Common myeloid progenitor, CD34-positive (primary cell): ENCODE measurements at regions not wholly inside any gene's neighbourhood (a gene's known extent, or its start where the extent isn't known, plus 50 kb on each side); places are given as distances from the start of the nearest gene placed in this dataset.

Source experiments
- CTCF ChIA-PET: fragments of 350-600 bp; sonication (Branson Sonifier 250); formaldehyde crosslinking; loops from one replicate; lab custom pipeline; 2021; ENCODE audit warnings: antibody characterized with exemption; lab: Charles Lee
- POLR2A ChIA-PET: fragments of 350-600 bp; sonication (Branson Sonifier 250); formaldehyde crosslinking; loops from one replicate; lab custom pipeline; 2021; ENCODE audit warnings: antibody characterized with exemption; lab: Charles Lee
- DNase-seq, 3 donors: peaks; one replicate each; pipeline versions ENCODE4 v3.0.0 to v3.0.0-alpha.2; 2013
- H3K27ac ChIP-seq, 2 experiments: 1 replicate in 1 of 2; 2 replicates in 1 of 2; pipeline ENCODE4 v1.7.0; 2013; ENCODE audit warnings: inconsistent platforms in 2 of 2, low read length in 2 of 2, mild to moderate bottlenecking in 2 of 2, low read depth in 1 of 2, moderate library complexity in 1 of 2; ENCODE audit not compliant: severe bottlenecking in 2 of 2, insufficient read depth in 1 of 2, poor library complexity in 1 of 2
- H3K27me3 ChIP-seq, 5 experiments: replicated peaks in 2 of 5; 1 replicate in 3 of 5; 2 replicates in 2 of 5; pipeline versions ENCODE4 v1.6.1 to v1.7.0; 2013; ENCODE audit warnings: low read length in 4 of 5, mild to moderate bottlenecking in 2 of 5, moderate library complexity in 2 of 5, inconsistent platforms in 1 of 5; ENCODE audit not compliant: insufficient read depth in 5 of 5, control insufficient read depth in 4 of 5
- H3K36me3 ChIP-seq, 4 experiments: 1 replicate in 2 of 4; 2 replicates in 2 of 4; pipeline versions ENCODE4 v1.6.1 to v1.7.0; 2013; ENCODE audit warnings: low read length in 3 of 4, control low read depth in 1 of 4, mild to moderate bottlenecking in 1 of 4; ENCODE audit not compliant: control insufficient read depth in 4 of 4, insufficient read depth in 4 of 4
- H3K4me1 ChIP-seq, 4 experiments: 1 replicate in 3 of 4; 2 replicates in 1 of 4; pipeline versions ENCODE4 v1.6.1 to v1.7.1; 2013; ENCODE audit warnings: low read length in 3 of 4, mild to moderate bottlenecking in 3 of 4, control low read depth in 1 of 4, inconsistent platforms in 1 of 4, moderate library complexity in 1 of 4; ENCODE audit not compliant: control insufficient read depth in 4 of 4, insufficient read depth in 4 of 4; ENCODE audit errors: control extremely low read depth in 1 of 4
- H3K4me3 ChIP-seq, 7 experiments: 1 replicate in 4 of 7; 2 replicates in 3 of 7; pipeline versions ENCODE4 v1.5.1 to v1.7.0; 2013; ENCODE audit warnings: mild to moderate bottlenecking in 7 of 7, low read length in 6 of 7, moderate library complexity in 6 of 7, inconsistent platforms in 2 of 7, low read depth in 2 of 7, control low read depth in 1 of 7; ENCODE audit not compliant: insufficient read depth in 4 of 7, control insufficient read depth in 1 of 7; ENCODE audit errors: extremely low read depth in 1 of 7
- H3K9me3 ChIP-seq, 5 experiments: 1 replicate in 4 of 5; 2 replicates in 1 of 5; pipeline versions ENCODE4 v1.6.1 to v1.7.1; 2013; ENCODE audit warnings: low read length in 4 of 5, mild to moderate bottlenecking in 2 of 5, inconsistent platforms in 1 of 5, low read depth in 1 of 5, moderate library complexity in 1 of 5; ENCODE audit not compliant: control insufficient read depth in 4 of 5, insufficient read depth in 2 of 5; ENCODE audit errors: control extremely low read depth in 1 of 5
- WGBS: methylation state at CpG from one replicate; pipeline ENCODE4 v1.1.5; 2013; ENCODE audit not compliant: insufficient coverage; 5-methylcytosine and 5-hydroxymethylcytosine counted together

DNA sequence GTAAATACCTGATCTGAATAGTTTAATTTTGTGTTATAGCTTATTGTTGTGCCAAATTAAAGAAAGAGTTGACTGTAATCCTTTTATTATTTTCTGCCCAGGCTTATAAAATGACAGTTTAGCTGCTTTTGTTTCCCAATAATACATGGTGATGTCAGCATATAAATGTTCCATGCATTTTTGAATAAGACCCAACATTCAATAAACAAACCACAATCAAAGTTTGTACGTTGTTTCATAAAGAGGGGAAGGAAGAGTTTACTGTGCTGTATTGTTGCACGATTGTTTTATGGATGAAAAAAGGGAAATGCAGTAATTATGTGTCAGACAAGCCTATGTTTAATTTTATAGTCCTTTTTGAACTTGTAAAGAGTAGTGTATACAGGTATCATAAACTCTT lies 177.2 kb upstream of the SCN7A start:
- Histone ChIP-seq H3K27ac (no peak overlapping the region), H3K36me3 (no peaks in the 10 kb centered on the region), H3K27me3 (no peaks in the 10 kb centered on the region), H3K4me1 (no peaks in the 10 kb centered on the region), H3K4me3 (no peak overlapping the region), H3K9me3 (no peaks in the 10 kb centered on the region)
- POLR2A ChIA-PET, result no interaction called here
- CTCF ChIA-PET, result no interaction called here
- no peak for DNase-seq
- WGBS, result no CpG with 5 or more reads among the region's 2 CpGs

- Histone ChIP-seq H3K9me3 (no peaks in the 10 kb centered on the region), H3K4me3 (no peak overlapping the region), H3K36me3 (no peaks in the 10 kb centered on the region), H3K27me3 (no peaks in the 10 kb centered on the region), H3K4me1 (no peaks in the 10 kb centered on the region), H3K27ac (no peak overlapping the region)
- POLR2A ChIA-PET, result no interaction called here
- DNase-seq, result no peak
- CTCF ChIA-PET, result no interaction called here
- WGBS, result 100% methylated on average over 2 of the region's 2 CpGs
Observed at GRCh38 chr2:166665991-166666940, 172.2 kb upstream of the SCN7A start.

DNA sequence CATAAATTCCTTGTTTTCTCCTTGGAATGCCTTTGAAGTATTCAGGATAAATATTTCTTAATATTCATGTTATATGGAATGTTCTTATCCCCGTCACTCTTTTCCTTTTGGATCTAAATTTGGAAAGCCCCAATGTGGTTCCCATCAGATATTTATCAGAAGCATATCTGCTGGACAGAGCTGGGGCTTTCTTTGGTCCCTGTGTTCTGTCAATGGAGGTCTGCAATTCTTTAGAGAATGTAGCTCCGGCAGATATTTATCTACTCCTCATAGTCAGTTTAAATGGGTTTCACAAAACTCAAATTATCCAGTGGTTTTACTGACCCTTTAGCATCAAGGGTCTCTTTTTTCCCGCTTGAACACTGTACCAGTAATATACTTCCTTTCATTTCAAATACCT lies 167.8 kb upstream of the SCN7A start:
- no peak overlapping the region for H3K4me3 ChIP-seq
- WGBS, result no CpG with 5 or more reads among the region's 3 CpGs
- no peak for DNase-seq
- CTCF ChIA-PET, result no interaction called here
- no peaks in the 10 kb centered on the region for H3K4me1 ChIP-seq
- no peak overlapping the region for H3K27ac ChIP-seq
- POLR2A ChIA-PET, result no interaction called here
- peaks cover 0 to 1% (median 0%) of the 10 kb centered on the region in 5 experiments for H3K9me3 ChIP-seq
- no peaks in the 10 kb centered on the region for H3K36me3 ChIP-seq
- H3K27me3 ChIP-seq, result no peaks in the 10 kb centered on the region

GRCh38 chr2:166661391-166661790 lies 167.3 kb upstream of the SCN7A start:
- H3K4me3 ChIP-seq, result no peak overlapping the region
- H3K36me3 ChIP-seq, result no peaks in the 10 kb centered on the region
- H3K27ac ChIP-seq, result no peak overlapping the region
- POLR2A ChIA-PET, result interaction anchor here (0.6 kb wide), 1 partner anchor 73 kb away, joined by 4 read pairs; no protein-coding TSS in a partner anchor
- peaks cover 0 to 2% (median 0%) of the 10 kb centered on the region in 5 experiments for H3K9me3 ChIP-seq
- no peaks in the 10 kb centered on the region for H3K4me1 ChIP-seq
- WGBS, result no CpG with 5 or more reads among the region's 2 CpGs
- DNase-seq, result no peak
- H3K27me3 ChIP-seq, result no peaks in the 10 kb centered on the region
- CTCF ChIA-PET, result no interaction called here

DNA sequence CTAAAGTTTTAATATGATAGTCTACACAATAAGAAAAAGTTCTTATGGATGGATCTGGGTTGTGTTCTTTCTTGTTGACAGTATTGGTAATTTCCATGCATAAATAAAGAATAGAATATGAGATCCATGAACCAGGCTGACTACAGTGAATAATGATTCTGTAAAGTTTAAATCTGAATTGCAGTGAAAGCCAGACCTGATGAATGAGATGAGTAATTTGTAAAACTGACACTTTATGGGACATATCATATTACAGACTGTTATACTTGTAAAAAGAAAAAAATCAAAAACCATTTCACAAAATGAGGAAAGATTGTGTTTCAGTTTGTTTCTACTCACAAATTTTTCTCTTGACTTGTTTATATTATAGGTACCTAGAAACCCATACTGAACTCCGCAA lies 164.9 kb upstream of the SCN7A start:
- WGBS, result no CpG with 5 or more reads among the region's 1 CpG
- POLR2A ChIA-PET, result no interaction called here
- CTCF ChIA-PET, result no interaction called here

GRCh38 chr2:166653185-166653813 lies 159.2 kb upstream of the SCN7A start:
- Histone ChIP-seq H3K27me3 (no peaks in the 10 kb centered on the region), H3K9me3 (peaks cover 0 to 3% (median 0%) of the 10 kb centered on the region in 5 experiments), H3K27ac (no peak overlapping the region), H3K36me3 (no peaks in the 10 kb centered on the region), H3K4me3 (no peak overlapping the region), H3K4me1 (no peaks in the 10 kb centered on the region)
- CTCF ChIA-PET, result interaction anchor here (1.5 kb wide), 1 partner anchor 114 kb away, joined by 3 read pairs; no protein-coding TSS in a partner anchor
- POLR2A ChIA-PET, result no interaction called here
- WGBS, result no CpG with 5 or more reads among the region's 4 CpGs
- peak in 1 of 3 donors; percentile 5 for DNase-seq

More for the DNA sequence above, 164.9 kb upstream of the SCN7A start:
- no peak overlapping the region for H3K4me3 ChIP-seq
- H3K27ac ChIP-seq, result no peak overlapping the region
- no peaks in the 10 kb centered on the region for H3K4me1 ChIP-seq
- no peaks in the 10 kb centered on the region for H3K27me3 ChIP-seq
- DNase-seq, result no peak
- H3K9me3 ChIP-seq, result peaks cover 0 to 2% (median 0%) of the 10 kb centered on the region in 5 experiments
- no peaks in the 10 kb centered on the region for H3K36me3 ChIP-seq

DNA sequence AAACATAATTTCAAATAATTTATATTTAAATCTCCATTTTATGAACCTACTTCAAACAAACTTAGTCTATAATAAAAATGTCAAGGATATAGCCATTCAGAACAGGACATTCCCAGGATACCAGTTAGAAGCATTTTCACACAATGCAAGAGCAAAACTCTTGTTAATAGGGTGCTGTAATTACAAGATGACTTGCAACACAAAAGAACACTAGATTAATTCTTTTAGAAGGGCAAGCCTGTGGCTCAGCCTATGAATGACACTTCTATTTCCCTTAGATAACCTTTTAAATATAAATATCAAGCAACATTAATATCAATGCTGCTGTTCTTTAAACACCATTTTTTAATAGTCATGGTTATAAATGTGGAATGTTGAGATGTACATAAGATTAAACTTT lies 157.9 kb upstream of the SCN7A start:
- CTCF ChIA-PET, result interaction anchor here (1.5 kb wide), 1 partner anchor 113 kb away, joined by 3 read pairs; no protein-coding TSS in a partner anchor
- H3K4me3 ChIP-seq, result no peak overlapping the region
- no peaks in the 10 kb centered on the region for H3K36me3 ChIP-seq
- H3K9me3 ChIP-seq, result peaks cover 0 to 2% (median 0%) of the 10 kb centered on the region in 5 experiments
- H3K27me3 ChIP-seq, result no peaks in the 10 kb centered on the region
- POLR2A ChIA-PET, result no interaction called here
- H3K4me1 ChIP-seq, result no peaks in the 10 kb centered on the region
- H3K27ac ChIP-seq, result no peak overlapping the region
- DNase-seq, result no peak
